Ascending aorta (tissue), 2 donors: ENCODE measurements at regions not wholly inside any gene's neighbourhood (a gene's known extent, or its start where the extent isn't known, plus 50 kb on each side); places are given as distances from the start of the nearest gene placed in this dataset.

Source experiments
- DNase-seq, 2 donors: peaks; one replicate each; pipeline ENCODE4 v3.0.0-alpha.2; 2019; ENCODE audit warnings: low spot score in 2 of 2
- H3K27ac ChIP-seq, 2 donors: fragments of 200-600 bp; sonication (generic); one replicate each; pipeline ENCODE4 v1.5.1; 2016 to 2017; ENCODE audit warnings: mild to moderate bottlenecking in 1 of 2
- H3K27me3 ChIP-seq: fragments of 200-600 bp; sonication (generic); one replicate; pipeline ENCODE4 v1.5.1; 2017
- H3K36me3 ChIP-seq, 2 donors: fragments of 200-600 bp; sonication (generic); one replicate each; pipeline ENCODE4 v1.5.1; 2016
- H3K4me1 ChIP-seq, 2 donors: fragments of 200-600 bp; sonication (generic); one replicate each; pipeline ENCODE4 v1.5.1; 2016 to 2017; ENCODE audit warnings: mild to moderate bottlenecking in 1 of 2
- H3K4me3 ChIP-seq, 2 donors: fragments of 200-600 bp; sonication (generic); one replicate each; pipeline ENCODE4 v1.5.1; 2016 to 2017; ENCODE audit warnings: mild to moderate bottlenecking in 1 of 2
- H3K9me3 ChIP-seq, 2 donors: fragments of 200-600 bp; sonication (generic); one replicate each; pipeline ENCODE4 v1.5.1; 2016
- CTCF ChIP-seq, 3 experiments: fragments of 200-600 bp in 2 of 3; fragments of 450-650 bp in 1 of 3; sonication (generic) in 2 of 3; IDR thresholded peaks; one replicate each; pipeline ENCODE4 v1.5.1; 2016 to 2019; ENCODE audit warnings: antibody characterized with exemption in 3 of 3, mild to moderate bottlenecking in 1 of 3, moderate library complexity in 1 of 3
- intact Hi-C: fragments of 100-400 bp; cut with DNase I; formaldehyde crosslinking; loops from one replicate; pipeline ENCODE4 v1.15.1; 2023

- DNase-seq, result no peak
- no peaks in the 10 kb centered on the region for H3K9me3 ChIP-seq
- H3K36me3 ChIP-seq, result no peaks in the 10 kb centered on the region
- no peaks in the 10 kb centered on the region for H3K27me3 ChIP-seq
- intact Hi-C loops, result no loop called here
- no peak overlapping the region for H3K4me3 ChIP-seq
- H3K27ac ChIP-seq, result no peak overlapping the region
- H3K4me1 ChIP-seq, result no peaks in the 10 kb centered on the region
- TF ChIP-seq CTCF (IDR thresholded peaks at IDR 0.05), result no peak
These were observed 190.9 kb upstream of the CHRNA7 start for GRCh38 chr15:31839388-31839787.

- H3K36me3 ChIP-seq, result no peaks in the 10 kb centered on the region
- H3K27ac ChIP-seq, result no peak overlapping the region
- intact Hi-C loops, result no loop called here
- H3K9me3 ChIP-seq, result no peaks in the 10 kb centered on the region
- H3K4me3 ChIP-seq, result no peak overlapping the region
- no peaks in the 10 kb centered on the region for H3K27me3 ChIP-seq
- no peaks in the 10 kb centered on the region for H3K4me1 ChIP-seq
- TF ChIP-seq CTCF (IDR thresholded peaks at IDR 0.05), result no peak
- no peak for DNase-seq
These were observed 189.4 kb upstream of the CHRNA7 start for GRCh38 chr15:31840849-31841476.

DNA sequence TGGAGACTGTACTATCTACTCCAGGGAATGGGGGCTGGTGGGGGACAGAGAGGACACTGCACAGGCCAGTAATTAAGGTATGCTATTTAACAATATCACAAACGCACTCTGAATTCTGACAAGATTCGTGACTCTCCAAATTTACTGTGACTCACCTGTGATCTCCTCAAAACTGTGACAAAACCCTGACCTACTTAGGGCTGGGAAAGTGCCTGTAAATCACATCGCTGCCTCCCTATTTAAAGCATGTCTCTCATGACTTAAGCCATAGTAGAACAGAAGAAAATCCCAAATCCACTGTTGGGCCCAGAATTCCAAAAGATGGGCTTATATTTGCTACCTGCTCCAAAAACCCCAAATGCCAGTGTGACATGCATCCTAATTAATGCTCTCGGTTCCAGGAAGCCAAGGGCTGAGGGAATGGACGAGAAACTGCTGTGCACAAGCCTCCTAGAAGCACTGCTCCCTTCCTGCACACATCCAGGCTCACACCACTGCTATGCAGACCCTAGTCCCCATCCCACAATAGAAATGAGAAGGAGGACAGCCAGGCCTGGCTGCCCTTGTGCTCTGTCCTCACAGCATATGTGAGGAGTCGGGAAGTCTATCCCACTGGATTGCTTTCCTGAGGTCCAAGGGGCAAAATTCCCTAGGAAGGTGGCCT, 187.7 kb upstream of the CHRNA7 start:
- H3K36me3 ChIP-seq, result no peaks in the 10 kb centered on the region
- H3K4me3 ChIP-seq, result no peak overlapping the region
- H3K27ac ChIP-seq, result no peak overlapping the region
- intact Hi-C loops, result no loop called here
- DNase-seq, result no peak
- H3K27me3 ChIP-seq, result no peaks in the 10 kb centered on the region
- TF ChIP-seq CTCF (IDR thresholded peaks at IDR 0.05), result no peak
- H3K4me1 ChIP-seq, result no peaks in the 10 kb centered on the region
- H3K9me3 ChIP-seq, result no peaks in the 10 kb centered on the region

DNA sequence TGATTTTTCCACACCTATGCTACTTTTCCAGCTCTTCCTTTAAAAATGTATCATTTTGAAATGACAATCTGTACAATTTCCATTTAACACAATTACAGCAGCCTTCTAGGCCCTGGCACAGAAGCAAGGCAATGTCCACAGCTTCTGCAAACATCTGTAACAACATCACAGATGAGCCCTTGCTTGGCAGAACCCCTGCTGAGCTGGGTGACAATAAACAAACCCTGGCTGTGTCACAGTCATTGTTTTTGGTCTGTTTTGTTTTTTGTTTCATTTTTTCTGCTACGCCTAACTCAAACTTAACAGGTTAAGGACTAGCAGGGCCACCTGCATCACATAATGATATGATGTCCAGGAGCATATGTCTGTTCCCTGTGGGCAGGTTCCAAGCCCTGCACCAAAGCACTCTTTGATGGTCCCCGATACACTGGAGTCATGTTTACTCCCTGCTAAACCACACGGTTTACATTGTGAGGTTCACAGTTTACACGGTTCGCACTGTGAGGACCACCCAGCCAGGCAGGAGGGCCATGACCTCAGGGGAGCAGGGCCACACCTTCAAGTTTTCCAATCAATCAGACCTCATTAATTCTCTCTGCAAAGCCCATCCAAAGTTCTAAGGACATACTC, 186.8 kb upstream of the CHRNA7 start:
- no peak for TF ChIP-seq CTCF (IDR thresholded peaks at IDR 0.05)
- intact Hi-C loops, result no loop called here

DNA sequence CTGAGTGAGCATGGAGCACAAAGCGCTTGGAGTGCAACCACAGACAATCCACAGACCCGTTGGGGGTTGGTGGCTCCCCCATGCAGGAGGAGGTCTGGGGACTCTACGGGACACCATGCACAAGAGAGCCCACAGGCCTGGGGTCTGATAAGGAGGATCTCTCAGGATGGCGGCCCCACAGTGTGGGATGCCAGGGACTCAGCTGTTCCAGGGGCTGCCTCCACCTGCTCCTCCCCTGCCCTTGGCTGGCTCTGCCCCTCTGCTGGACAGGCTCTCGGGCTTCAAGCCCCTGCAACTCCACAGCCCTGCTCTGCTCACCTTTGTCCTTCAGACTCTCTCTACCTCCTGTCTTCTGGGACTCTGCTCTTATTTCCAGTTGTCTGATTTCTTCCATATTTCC, 184.5 kb upstream of the CHRNA7 start:
- Histone ChIP-seq H3K27me3 (no peaks in the 10 kb centered on the region), H3K36me3 (no peaks in the 10 kb centered on the region), H3K4me3 (no peak overlapping the region), H3K9me3 (no peaks in the 10 kb centered on the region), H3K4me1 (no peaks in the 10 kb centered on the region), H3K27ac (no peak overlapping the region)
- no peak for DNase-seq
- intact Hi-C loops, result no loop called here
- TF ChIP-seq CTCF (IDR thresholded peaks at IDR 0.05), result no peak

More for the DNA sequence above, 186.8 kb upstream of the CHRNA7 start:
- H3K4me3 ChIP-seq, result no peak overlapping the region
- DNase-seq, result no peak
- no peak overlapping the region for H3K27ac ChIP-seq
- H3K27me3 ChIP-seq, result no peaks in the 10 kb centered on the region
- no peaks in the 10 kb centered on the region for H3K36me3 ChIP-seq
- no peaks in the 10 kb centered on the region for H3K4me1 ChIP-seq
- no peaks in the 10 kb centered on the region for H3K9me3 ChIP-seq
